Natural killer cell (primary cell): ENCODE measurements at regions not wholly inside any gene's neighbourhood (a gene's known extent, or its start where the extent isn't known, plus 50 kb on each side); places are given as distances from the start of the nearest gene placed in this dataset.

Experiments used
- ATAC-seq, 3 donors: fragments of 150-1000 bp in 2 of 3; fragments of 200-7000 bp in 1 of 3; cut with Tn5 transposase; 1 replicate in 1 of 3; 2 replicates in 2 of 3; pipeline ENCODE4 v1.10.0; 2021; ENCODE audit warnings: mild to moderate bottlenecking in 2 of 3, moderate library complexity in 2 of 3
- DNase-seq, 2 donors: peaks; one replicate each; pipeline versions ENCODE4 v3.0.0 to v3.0.0-alpha.2; 2013 to 2021; ENCODE audit warnings: mixed read lengths in 1 of 2
- H3K27ac ChIP-seq: one replicate; pipeline ENCODE4 v1.5.1; 2013; ENCODE audit warnings: mild to moderate bottlenecking, low read length
- H3K27me3 ChIP-seq: one replicate; pipeline ENCODE4 v1.6.1; 2013; ENCODE audit warnings: low read length; ENCODE audit not compliant: control insufficient read depth, insufficient read depth
- H3K36me3 ChIP-seq: one replicate; pipeline ENCODE4 v1.6.1; 2013; ENCODE audit warnings: low read length; ENCODE audit not compliant: control insufficient read depth, insufficient read depth
- H3K4me1 ChIP-seq: one replicate; pipeline ENCODE4 v1.6.1; 2013; ENCODE audit warnings: low read length; ENCODE audit not compliant: control insufficient read depth, insufficient read depth
- H3K4me3 ChIP-seq: one replicate; pipeline ENCODE4 v1.5.1; 2013; ENCODE audit warnings: low read length
- H3K9me3 ChIP-seq: one replicate; pipeline ENCODE4 v1.6.1; 2013; ENCODE audit warnings: low read length; ENCODE audit not compliant: control insufficient read depth, insufficient read depth
- H3K27ac Mint-ChIP-seq, 2 donors: one replicate each; pipeline ENCODE4 v1.8.0; 2022; ENCODE audit warnings: mild to moderate bottlenecking in 2 of 2, mixed read lengths in 2 of 2, moderate library complexity in 1 of 2
- H3K27me3 Mint-ChIP-seq, 2 donors: one replicate each; pipeline ENCODE4 v1.8.0; 2022; ENCODE audit warnings: low read depth in 2 of 2, mixed read lengths in 2 of 2
- H3K36me3 Mint-ChIP-seq: one replicate; pipeline ENCODE4 v1.8.0; 2022; ENCODE audit warnings: mixed read lengths
- H3K4me1 Mint-ChIP-seq, 2 donors: one replicate each; pipeline ENCODE4 v1.8.0; 2022; ENCODE audit warnings: mixed read lengths in 2 of 2
- H3K4me3 Mint-ChIP-seq: one replicate; pipeline ENCODE4 v1.8.0; 2022; ENCODE audit warnings: mild to moderate bottlenecking, moderate library complexity, mixed read lengths
- H3K9me3 Mint-ChIP-seq, 2 donors: one replicate each; pipeline ENCODE4 v1.8.0; 2022; ENCODE audit warnings: mixed read lengths in 2 of 2
- WGBS: methylation state at CpG from one replicate; pipeline ENCODE4 v1.1.7; 2013; ENCODE audit warnings: missing lambda C conversion rate; ENCODE audit not compliant: insufficient coverage; 5-methylcytosine and 5-hydroxymethylcytosine counted together
- intact Hi-C: fragments of 100-400 bp; cut with micrococcal nuclease; formaldehyde crosslinking; loops from one replicate; pipeline ENCODE4 v1.14.2; 2022
- TF ChIP-seq, protein P1 (sequence below): fragments of 200-600 bp; IDR thresholded peaks from one replicate; pipeline ENCODE4 v1.8.0; 2022; ENCODE audit warnings: antibody characterized with exemption

DNA sequence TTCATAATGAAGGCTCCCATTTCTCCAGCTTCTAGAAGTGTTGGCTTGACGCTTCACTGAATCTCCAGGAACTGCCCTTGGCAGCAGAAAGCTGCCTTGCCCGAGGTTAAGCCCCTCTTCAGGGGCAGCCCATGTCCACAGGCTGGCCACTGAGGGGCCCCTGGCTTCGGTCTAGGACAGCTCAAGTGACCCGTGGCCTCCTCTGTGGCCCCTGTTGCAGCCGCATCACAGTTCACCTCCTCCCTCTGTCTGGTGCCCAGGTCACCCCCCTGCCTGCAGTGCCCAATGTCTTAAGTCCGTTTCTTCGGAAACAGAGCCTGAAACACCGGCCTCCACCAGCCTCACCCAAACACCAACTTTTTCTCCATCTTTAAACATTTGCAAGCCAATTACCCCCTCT is 279.2 kb upstream of the MKI67 start:
- TF ChIP-seq, protein P1, sequence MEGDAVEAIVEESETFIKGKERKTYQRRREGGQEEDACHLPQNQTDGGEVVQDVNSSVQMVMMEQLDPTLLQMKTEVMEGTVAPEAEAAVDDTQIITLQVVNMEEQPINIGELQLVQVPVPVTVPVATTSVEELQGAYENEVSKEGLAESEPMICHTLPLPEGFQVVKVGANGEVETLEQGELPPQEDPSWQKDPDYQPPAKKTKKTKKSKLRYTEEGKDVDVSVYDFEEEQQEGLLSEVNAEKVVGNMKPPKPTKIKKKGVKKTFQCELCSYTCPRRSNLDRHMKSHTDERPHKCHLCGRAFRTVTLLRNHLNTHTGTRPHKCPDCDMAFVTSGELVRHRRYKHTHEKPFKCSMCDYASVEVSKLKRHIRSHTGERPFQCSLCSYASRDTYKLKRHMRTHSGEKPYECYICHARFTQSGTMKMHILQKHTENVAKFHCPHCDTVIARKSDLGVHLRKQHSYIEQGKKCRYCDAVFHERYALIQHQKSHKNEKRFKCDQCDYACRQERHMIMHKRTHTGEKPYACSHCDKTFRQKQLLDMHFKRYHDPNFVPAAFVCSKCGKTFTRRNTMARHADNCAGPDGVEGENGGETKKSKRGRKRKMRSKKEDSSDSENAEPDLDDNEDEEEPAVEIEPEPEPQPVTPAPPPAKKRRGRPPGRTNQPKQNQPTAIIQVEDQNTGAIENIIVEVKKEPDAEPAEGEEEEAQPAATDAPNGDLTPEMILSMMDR: no peak
- WGBS: 81% methylated on average over 8 of the region's 8 CpGs
- H3K27ac Mint-ChIP-seq: no peak overlapping the region

DNA sequence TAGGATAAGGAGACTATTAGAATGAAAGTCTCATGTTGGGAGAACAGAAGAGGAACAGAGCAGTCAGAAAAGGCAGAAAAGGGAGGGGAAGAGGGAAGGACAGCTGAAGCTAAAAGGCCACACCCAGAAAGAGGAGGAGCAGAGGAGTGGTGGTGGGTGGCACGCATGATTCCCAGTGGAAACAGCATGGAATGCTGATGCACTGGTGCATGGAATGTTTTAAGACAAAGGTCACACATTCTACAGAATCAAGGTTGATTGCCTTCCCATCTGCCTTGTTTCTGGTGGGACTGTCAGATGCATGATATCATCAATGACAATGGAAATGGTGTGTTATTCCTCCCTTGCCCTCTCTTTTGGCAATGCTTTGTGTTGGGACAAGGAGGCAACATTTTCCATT is 285.4 kb upstream of the MKI67 start:
- H3K27me3 ChIP-seq: no peaks in the 10 kb centered on the region
- no peak overlapping the region for H3K4me3 ChIP-seq
- H3K27ac ChIP-seq: no peak overlapping the region
- H3K4me3 Mint-ChIP-seq: no peak overlapping the region
- H3K27me3 Mint-ChIP-seq: peaks cover 7 to 15% of the 10 kb centered on the region in 2 donors
- no peaks in the 10 kb centered on the region for H3K9me3 ChIP-seq
- DNase-seq (no peak), ATAC-seq (no peak)
- intact Hi-C loops: no loop called here
- H3K4me1 Mint-ChIP-seq: no peaks in the 10 kb centered on the region
- no peaks in the 10 kb centered on the region for H3K36me3 Mint-ChIP-seq
- TF ChIP-seq, protein P1: no peak
- no peaks in the 10 kb centered on the region for H3K36me3 ChIP-seq
- 88% methylated on average over 1 of the region's 1 CpG for WGBS
- peaks cover 0 to 3% of the 10 kb centered on the region in 2 donors for H3K9me3 Mint-ChIP-seq
- no peaks in the 10 kb centered on the region for H3K4me1 ChIP-seq
- no peak overlapping the region for H3K27ac Mint-ChIP-seq

More for the DNA sequence above, 279.2 kb upstream of the MKI67 start:
- no peak for DNase-seq
- H3K27me3 Mint-ChIP-seq: peaks cover 8 to 11% of the 10 kb centered on the region in 2 donors
- H3K36me3 Mint-ChIP-seq: no peaks in the 10 kb centered on the region
- no peaks in the 10 kb centered on the region for H3K9me3 Mint-ChIP-seq
- Histone ChIP-seq H3K27me3 (no peaks in the 10 kb centered on the region), H3K27ac (no peak overlapping the region), H3K36me3 (no peaks in the 10 kb centered on the region), H3K9me3 (no peaks in the 10 kb centered on the region), H3K4me1 (no peaks in the 10 kb centered on the region), H3K4me3 (no peak overlapping the region)
- no peak for ATAC-seq
- intact Hi-C loops: no loop called here
- no peaks in the 10 kb centered on the region for H3K4me1 Mint-ChIP-seq
- no peak overlapping the region for H3K4me3 Mint-ChIP-seq

DNA sequence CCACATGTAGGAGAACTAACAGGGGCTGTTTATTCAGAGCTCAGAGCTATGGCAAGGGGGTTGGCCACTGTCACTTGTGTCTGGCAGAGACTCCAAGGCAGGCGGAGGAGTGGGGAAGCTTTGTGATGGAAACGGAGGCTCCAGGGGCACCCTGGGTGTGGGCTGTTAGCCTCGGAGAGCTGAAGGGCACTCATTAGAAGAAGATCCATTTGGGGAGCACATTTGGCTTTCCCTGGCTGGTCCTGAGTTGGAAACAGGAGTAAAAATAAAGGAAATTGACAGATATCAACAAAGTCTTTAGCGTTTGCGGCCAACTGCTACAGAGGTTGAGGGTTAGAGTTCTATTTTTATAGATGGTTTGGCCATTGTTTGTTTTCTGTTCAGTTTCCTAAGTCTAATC is 288.3 kb upstream of the MKI67 start:
- Histone ChIP-seq H3K36me3 (no peaks in the 10 kb centered on the region), H3K9me3 (no peaks in the 10 kb centered on the region), H3K4me3 (no peak overlapping the region), H3K27me3 (no peaks in the 10 kb centered on the region), H3K4me1 (no peaks in the 10 kb centered on the region), H3K27ac (no peak overlapping the region)
- ATAC-seq (no peak), DNase-seq (no peak)
- H3K4me1 Mint-ChIP-seq: no peaks in the 10 kb centered on the region
- WGBS: 79% methylated on average over 5 of the region's 5 CpGs
- intact Hi-C loops: no loop called here
- H3K4me3 Mint-ChIP-seq: no peak overlapping the region
- peaks cover 10 to 24% of the 10 kb centered on the region in 2 donors for H3K27me3 Mint-ChIP-seq
- TF ChIP-seq, protein P1: no peak
- no peak overlapping the region for H3K27ac Mint-ChIP-seq
- H3K36me3 Mint-ChIP-seq: no peaks in the 10 kb centered on the region
- peaks cover 0 to 3% of the 10 kb centered on the region in 2 donors for H3K9me3 Mint-ChIP-seq

DNA sequence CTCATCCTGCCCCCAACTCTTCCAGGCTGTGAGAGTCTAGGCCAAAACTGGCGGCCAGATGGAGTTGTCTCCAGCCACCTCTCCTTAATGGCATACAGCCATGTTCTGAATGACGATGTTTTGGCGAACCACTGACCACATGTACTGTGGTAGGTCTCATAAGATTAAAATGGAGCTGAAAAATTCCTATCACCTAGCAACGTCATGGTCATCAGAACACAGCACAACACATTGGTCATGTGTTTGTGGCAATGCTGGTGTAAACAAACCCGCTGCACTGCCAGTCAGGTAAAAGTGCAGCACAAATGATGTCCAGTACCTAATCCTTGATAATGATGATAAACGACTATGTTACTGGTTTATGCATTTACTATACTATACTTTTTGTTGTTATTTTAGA is 290.0 kb upstream of the MKI67 start:
- TF ChIP-seq, protein P1: no peak

More for the DNA sequence above, 290.0 kb upstream of the MKI67 start:
- Mint-ChIP-seq H3K4me3 (no peak overlapping the region), H3K27me3 (peaks cover 14 to 24% of the 10 kb centered on the region in 2 donors), H3K36me3 (no peaks in the 10 kb centered on the region), H3K4me1 (no peaks in the 10 kb centered on the region), H3K9me3 (peaks cover 0 to 3% of the 10 kb centered on the region in 2 donors), H3K27ac (no peak overlapping the region)
- no peaks in the 10 kb centered on the region for H3K9me3 ChIP-seq
- DNase-seq: no peak
- no peaks in the 10 kb centered on the region for H3K27me3 ChIP-seq
- H3K4me3 ChIP-seq: no peak overlapping the region
- H3K4me1 ChIP-seq: no peaks in the 10 kb centered on the region
- no peak overlapping the region for H3K27ac ChIP-seq
- intact Hi-C loops: no loop called here
- H3K36me3 ChIP-seq: no peaks in the 10 kb centered on the region
- WGBS: 97% methylated on average over 3 of the region's 6 CpGs
- ATAC-seq: no peak
